Keratinocyte (primary cell): ENCODE measurements at regions not wholly inside any gene's neighbourhood (a gene's known extent, or its start where the extent isn't known, plus 50 kb on each side); places are given as distances from the start of the nearest gene placed in this dataset.

Experiments used
- DNase-seq: peaks from one replicate; pipeline ENCODE4 v3.0.0-alpha.2; 2011; ENCODE audit warnings: low read depth, missing footprints, low spot score
- FAIRE-seq: peaks from 2 replicates; lab custom pipeline; 2011; peaks lifted over from hg19 to GRCh38; lab: Jason Lieb, UNC
- H2AFZ ChIP-seq: 2 replicates; pipeline ENCODE4 v1.6.0; 2012; ENCODE audit warnings: low read length, control low read depth, inconsistent platforms; ENCODE audit not compliant: control insufficient read depth
- H3K27ac ChIP-seq: 2 replicates; pipeline ENCODE4 v1.5.1; 2011; ENCODE audit warnings: low read length; ENCODE audit not compliant: control insufficient read depth, insufficient read depth
- H3K27me3 ChIP-seq: 3 replicates; pipeline ENCODE4 v1.6.0; 2011; ENCODE audit warnings: low read length; ENCODE audit not compliant: control insufficient read depth, insufficient read depth; ENCODE audit errors: extremely low read depth
- H3K36me3 ChIP-seq, 2 experiments: 2 replicates in 1 of 2; 3 replicates in 1 of 2; pipeline ENCODE4 v1.5.1; 2011; ENCODE audit warnings: low read length in 2 of 2, mild to moderate bottlenecking in 1 of 2; ENCODE audit not compliant: control insufficient read depth in 2 of 2, insufficient read depth in 2 of 2; ENCODE audit errors: extremely low read depth in 1 of 2
- H3K4me1 ChIP-seq: 3 replicates; pipeline ENCODE4 v1.5.1; 2011; ENCODE audit warnings: low read length; ENCODE audit not compliant: control insufficient read depth, insufficient read depth; ENCODE audit errors: extremely low read depth
- H3K4me2 ChIP-seq: 3 replicates; pipeline ENCODE4 v1.6.0; 2011; ENCODE audit warnings: low read depth, low read length; ENCODE audit not compliant: control insufficient read depth, insufficient read depth; ENCODE audit errors: extremely low read depth
- H3K4me3 ChIP-seq, 3 experiments: fragments of 200-600 bp in 1 of 3; sonication (generic) in 1 of 3; 2 replicates in 2 of 3; 3 replicates in 1 of 3; pipeline ENCODE4 v1.5.1; 2011 to 2016; ENCODE audit warnings: low read length in 3 of 3, mild to moderate bottlenecking in 3 of 3, control low read depth in 2 of 3, inconsistent platforms in 1 of 3, low read depth in 1 of 3, mixed read lengths in 1 of 3, mixed run types in 1 of 3, moderate library complexity in 1 of 3; ENCODE audit not compliant: control insufficient read depth in 2 of 3, insufficient read depth in 2 of 3; ENCODE audit errors: extremely low read depth in 1 of 3
- H3K79me2 ChIP-seq: 2 replicates; pipeline ENCODE4 v1.6.0; 2012; ENCODE audit warnings: low read length; ENCODE audit not compliant: control insufficient read depth, insufficient read depth
- H3K9ac ChIP-seq: 3 replicates; pipeline ENCODE4 v1.6.0; 2011; ENCODE audit warnings: low read length; ENCODE audit not compliant: control insufficient read depth, insufficient read depth; ENCODE audit errors: extremely low read depth
- H3K9me1 ChIP-seq: 3 replicates; pipeline ENCODE4 v1.6.0; 2011; ENCODE audit warnings: low read length; ENCODE audit not compliant: control insufficient read depth, insufficient read depth; ENCODE audit errors: extremely low read depth
- H3K9me3 ChIP-seq: 2 replicates; pipeline ENCODE4 v1.5.1; 2012; ENCODE audit warnings: low read depth, low read length; ENCODE audit not compliant: control insufficient read depth
- H4K20me1 ChIP-seq: 3 replicates; pipeline ENCODE4 v1.6.0; 2011; ENCODE audit warnings: low read length; ENCODE audit not compliant: control insufficient read depth, insufficient read depth; ENCODE audit errors: extremely low read depth
- EZH2 ChIP-seq: IDR thresholded peaks from one replicate; pipeline ENCODE4 v1.6.1; 2012; ENCODE audit warnings: inconsistent platforms, mild to moderate bottlenecking, low read length, moderate library complexity
- dilution Hi-C: fragments of 300-500 bp; cut with MboI; formaldehyde crosslinking; loops from one replicate; pipeline ENCODE4 v1.7.0; 2020; ENCODE audit warnings: low sequenced_read_pairs; ENCODE audit not compliant: extremely low pct_ligation_motif_present
- TF ChIP-seq, protein P1 (sequence below), 3 experiments: IDR thresholded peaks in 1 of 3; conservative IDR thresholded peaks in 1 of 3; optimal IDR thresholded peaks in 1 of 3; 2 replicates in 2 of 3; 3 replicates in 1 of 3; pipeline versions ENCODE3 to v1.5.1; 2011; ENCODE audit warnings: low read length in 3 of 3, mild to moderate bottlenecking in 3 of 3, moderate library complexity in 2 of 3, control low read depth in 1 of 3, inconsistent platforms in 1 of 3; ENCODE audit not compliant: insufficient read depth in 2 of 3; ENCODE audit errors: extremely low read depth in 1 of 3

DNA sequence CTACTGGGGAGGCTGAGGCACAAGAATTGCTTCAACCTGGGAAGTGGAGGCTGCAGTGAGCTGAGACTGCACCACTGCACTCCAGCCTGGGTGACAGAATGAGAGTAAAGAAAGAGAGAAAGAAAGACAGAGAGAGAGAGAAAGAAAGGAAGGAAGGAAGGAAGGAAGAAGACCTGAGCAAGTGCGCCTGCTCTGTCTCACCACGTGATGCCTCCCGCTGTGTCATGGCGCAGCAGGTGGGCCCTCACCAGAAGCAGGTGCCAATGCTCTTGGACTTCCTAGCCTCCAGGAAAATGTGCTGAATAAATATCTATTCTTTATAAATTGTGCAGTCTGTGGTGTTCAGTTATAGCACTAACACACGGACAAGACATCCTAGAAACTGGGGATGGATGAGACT, 270.0 kb downstream of the CYP26B1 start:
- DNase-seq = no peak
- dilution Hi-C loops = no loop called here
- H3K9me1 ChIP-seq = no peaks in the 10 kb centered on the region

GRCh38 chr2:71876542-71877451, 270.9 kb downstream of the CYP26B1 start:
- FAIRE-seq (no peak), DNase-seq (no peak)
- Histone ChIP-seq H3K9me1 (no peaks in the 10 kb centered on the region), H2AFZ (no peak overlapping the region), H3K79me2 (no peaks in the 10 kb centered on the region), H3K4me1 (no peaks in the 10 kb centered on the region), H3K27me3 (peaks cover 5% of the 10 kb centered on the region), H3K36me3 (no peaks in the 10 kb centered on the region), H3K4me3 (no peak overlapping the region), H3K4me2 (no peak overlapping the region), H3K27ac (no peak overlapping the region), H3K9ac (no peak overlapping the region), H3K9me3 (no peaks in the 10 kb centered on the region), H4K20me1 (no peaks in the 10 kb centered on the region)
- TF ChIP-seq, protein P1, sequence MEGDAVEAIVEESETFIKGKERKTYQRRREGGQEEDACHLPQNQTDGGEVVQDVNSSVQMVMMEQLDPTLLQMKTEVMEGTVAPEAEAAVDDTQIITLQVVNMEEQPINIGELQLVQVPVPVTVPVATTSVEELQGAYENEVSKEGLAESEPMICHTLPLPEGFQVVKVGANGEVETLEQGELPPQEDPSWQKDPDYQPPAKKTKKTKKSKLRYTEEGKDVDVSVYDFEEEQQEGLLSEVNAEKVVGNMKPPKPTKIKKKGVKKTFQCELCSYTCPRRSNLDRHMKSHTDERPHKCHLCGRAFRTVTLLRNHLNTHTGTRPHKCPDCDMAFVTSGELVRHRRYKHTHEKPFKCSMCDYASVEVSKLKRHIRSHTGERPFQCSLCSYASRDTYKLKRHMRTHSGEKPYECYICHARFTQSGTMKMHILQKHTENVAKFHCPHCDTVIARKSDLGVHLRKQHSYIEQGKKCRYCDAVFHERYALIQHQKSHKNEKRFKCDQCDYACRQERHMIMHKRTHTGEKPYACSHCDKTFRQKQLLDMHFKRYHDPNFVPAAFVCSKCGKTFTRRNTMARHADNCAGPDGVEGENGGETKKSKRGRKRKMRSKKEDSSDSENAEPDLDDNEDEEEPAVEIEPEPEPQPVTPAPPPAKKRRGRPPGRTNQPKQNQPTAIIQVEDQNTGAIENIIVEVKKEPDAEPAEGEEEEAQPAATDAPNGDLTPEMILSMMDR (optimal IDR thresholded peaks at IDR 0.05 in 1 of 3, IDR thresholded peaks at IDR 0.05 in 1 of 3, conservative IDR thresholded peaks at IDR 0.05 in 1 of 3; ENCODE audit: extremely low read depth in 1 of 3, insufficient read depth in 2 of 3, low read length in 3 of 3) = no peak
- no peak for TF ChIP-seq EZH2
- dilution Hi-C loops = no loop called here

More for the DNA sequence above, 270.0 kb downstream of the CYP26B1 start:
- Histone ChIP-seq H3K4me1 (no peaks in the 10 kb centered on the region), H3K9ac (no peak overlapping the region), H3K4me2 (no peak overlapping the region), H3K4me3 (no peak overlapping the region), H3K36me3 (no peaks in the 10 kb centered on the region), H3K79me2 (no peaks in the 10 kb centered on the region), H3K27ac (no peak overlapping the region), H3K27me3 (peaks cover 5% of the 10 kb centered on the region), H4K20me1 (no peaks in the 10 kb centered on the region), H2AFZ (no peak overlapping the region), H3K9me3 (no peaks in the 10 kb centered on the region)
- FAIRE-seq = no peak
- TF ChIP-seq EZH2 = no peak
- TF ChIP-seq, protein P1 (optimal IDR thresholded peaks at IDR 0.05 in 1 of 3, IDR thresholded peaks at IDR 0.05 in 1 of 3, conservative IDR thresholded peaks at IDR 0.05 in 1 of 3; ENCODE audit: extremely low read depth in 1 of 3, insufficient read depth in 2 of 3, low read length in 3 of 3) = no peak
